NCI-H526 (cell line): ENCODE measurements at regions not wholly inside any gene's neighbourhood (a gene's known extent, or its start where the extent isn't known, plus 50 kb on each side); places are given as distances from the start of the nearest gene placed in this dataset.

Source experiments
- DNase-seq, 2 experiments: peaks; one replicate each; lab custom pipeline; 2025; lab: John Stamatoyannopoulos, UW

DNA sequence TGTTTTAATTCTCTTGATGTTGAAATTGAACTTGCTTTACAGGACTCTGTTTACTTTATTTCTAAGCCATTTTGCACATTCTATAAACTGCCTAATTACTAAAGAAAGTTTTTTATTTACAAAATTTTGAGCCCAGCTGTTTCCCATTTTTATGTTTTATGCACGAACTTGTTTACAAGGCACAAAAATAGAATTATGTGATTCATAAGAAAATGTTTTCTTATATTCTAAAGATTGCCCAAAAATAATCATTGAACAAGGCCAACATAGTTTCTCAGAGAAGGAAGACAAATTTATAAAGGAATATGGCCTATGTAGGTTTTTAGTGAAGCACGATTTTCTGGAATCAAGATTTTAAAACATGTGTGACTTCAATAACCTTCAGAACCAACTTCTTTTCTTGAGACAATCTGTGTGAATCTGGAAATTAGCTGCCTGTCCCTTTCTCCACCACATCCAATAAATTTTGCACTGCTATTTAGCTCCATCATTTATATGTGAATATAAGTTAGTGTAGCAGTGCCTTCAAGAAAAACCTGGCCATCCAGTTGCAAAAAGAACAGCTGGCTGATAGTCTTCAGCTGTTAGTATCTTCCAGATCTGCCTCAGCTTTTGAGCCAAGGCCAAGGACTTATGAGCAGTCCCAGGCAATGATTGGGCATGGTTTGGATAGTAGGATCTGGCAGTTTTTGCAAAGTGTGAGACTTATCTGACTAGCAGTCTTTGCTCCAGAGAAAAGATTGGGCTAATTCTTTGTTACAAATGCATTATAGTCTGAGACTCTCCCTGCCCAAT lies 253.2 kb upstream of the COL3A1 start:
- no peak for DNase-seq

DNA sequence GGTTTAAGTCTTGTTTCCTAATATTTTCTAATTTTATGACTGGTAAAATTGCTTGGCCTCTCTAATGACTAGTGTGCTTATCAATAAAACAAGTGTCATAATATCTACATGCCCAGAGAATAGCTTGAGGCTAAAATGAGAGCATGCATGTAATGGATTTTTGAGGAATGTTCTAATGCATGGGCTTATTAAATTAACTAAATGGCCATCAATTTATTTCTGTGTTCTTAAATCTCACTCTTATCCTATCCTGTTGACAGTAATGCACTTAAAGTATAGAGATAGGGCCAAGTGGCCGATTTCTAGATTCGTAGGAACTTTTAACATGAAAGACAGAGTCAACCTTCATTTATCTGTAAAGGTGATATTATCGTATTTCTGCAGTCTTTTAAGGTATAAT lies 252.4 kb upstream of the COL3A1 start:
- DNase-seq, result no peak

DNA sequence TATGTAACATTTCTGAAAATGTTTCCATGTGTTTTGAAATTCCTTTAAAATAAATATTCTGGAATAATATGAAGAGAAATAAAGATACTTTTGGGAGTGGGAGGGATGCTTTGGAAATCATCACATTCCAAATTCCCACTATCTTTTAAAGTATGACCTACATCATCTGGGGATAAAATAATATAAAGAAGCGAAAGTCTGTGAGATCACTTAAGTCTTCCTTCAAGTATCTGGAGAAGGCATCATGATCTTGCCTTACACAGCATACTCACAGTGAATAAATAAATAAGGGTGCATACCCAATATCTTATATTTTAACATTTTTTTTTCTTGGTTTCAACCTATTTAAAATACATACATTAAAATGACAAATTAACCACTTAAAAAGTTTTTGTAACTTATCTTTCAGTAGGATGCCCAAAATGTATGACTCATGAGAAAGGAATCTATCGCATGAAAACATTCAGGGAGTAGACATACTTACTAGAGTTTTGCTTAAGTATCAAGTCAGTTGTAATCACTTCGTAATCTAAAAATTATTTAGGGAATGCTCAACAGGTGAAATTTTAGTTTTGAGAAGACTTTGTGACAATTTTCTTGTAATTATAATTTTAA lies 248.3 kb upstream of the COL3A1 start:
- DNase-seq, result no peak

DNA sequence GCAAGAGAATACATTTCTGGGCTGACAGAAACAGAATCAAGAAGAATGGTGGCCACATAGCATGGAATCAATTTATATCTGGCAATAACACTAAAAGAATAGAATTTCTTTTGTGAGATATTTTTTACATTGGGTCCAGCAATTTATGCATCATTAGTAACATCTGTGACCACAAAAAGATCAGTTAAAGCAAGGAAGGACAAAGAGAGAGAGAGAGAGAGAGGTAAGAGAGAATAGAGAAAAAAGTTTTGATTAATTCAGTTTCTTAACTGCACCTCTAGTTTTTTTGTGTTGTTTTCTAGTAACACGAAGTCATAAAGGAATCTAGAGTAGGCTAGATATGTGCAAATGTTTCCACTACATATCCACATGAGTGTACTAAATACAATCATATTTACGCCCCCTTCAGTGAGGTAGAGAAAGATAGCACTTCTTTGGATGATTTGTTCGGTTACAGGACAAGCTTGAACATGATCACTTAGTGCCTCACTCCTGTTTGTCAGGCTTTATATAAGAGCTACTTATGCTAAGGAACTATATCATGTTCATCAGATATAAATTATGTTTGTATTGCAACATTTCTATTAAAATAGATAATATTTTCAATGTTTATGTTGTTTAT lies 247.4 kb upstream of the COL3A1 start:
- no peak for DNase-seq

DNA sequence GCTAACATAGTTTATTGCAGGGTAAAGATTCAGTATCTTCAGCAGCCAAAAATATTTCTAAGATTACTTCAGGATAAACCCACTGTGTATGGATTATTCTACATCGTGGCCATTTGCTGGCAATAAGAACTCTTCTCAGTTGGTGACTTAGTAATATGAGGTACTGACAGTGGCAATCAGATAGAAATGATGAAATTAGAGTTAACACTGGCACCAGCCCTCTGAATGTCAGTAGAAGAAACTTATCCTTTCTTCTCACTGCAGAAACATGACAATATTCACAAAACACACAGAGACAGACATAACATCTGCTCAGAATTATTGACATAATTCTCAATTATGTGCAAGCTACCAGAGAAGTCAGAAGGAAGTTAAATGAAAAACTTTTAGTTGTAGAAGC lies 246.3 kb upstream of the COL3A1 start:
- DNase-seq, result no peak

DNA sequence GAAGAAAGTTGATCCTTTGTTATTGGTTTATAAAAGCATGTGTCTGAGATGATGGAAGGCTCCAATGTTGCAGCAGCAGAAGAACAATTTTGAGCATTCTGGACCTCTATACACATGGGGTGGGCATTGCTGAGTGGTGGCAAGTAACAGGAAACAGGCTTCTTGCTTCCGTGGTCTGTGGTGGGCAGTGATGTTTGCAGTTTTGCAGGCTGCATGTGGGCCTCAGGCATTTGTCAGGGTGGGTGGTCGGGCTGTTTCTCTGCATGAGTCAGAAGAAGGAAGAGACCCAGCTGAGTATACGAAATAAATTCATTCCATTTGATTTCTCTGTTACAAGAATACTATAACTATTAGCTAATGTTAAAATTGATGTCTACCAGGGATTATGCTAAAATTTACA lies 239.5 kb upstream of the COL3A1 start:
- no peak for DNase-seq

DNA sequence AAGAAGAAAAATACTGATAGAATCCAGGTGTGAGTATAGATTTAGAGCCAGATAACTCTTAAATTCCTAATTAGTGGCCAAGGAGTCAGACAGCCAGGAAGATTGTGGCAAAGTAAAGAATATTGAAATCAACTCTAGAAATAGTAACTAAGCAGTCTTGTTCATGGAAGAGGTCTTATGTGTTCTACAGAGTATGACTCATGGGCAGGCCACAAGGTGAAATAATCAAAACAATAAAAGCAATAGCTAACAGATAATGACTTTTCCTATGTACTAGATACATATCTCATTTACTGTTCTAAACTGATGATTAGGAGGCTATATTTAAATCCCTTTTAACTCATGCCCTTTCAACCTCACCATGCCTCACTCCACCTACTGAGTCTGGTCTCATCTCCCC lies 227.4 kb upstream of the COL3A1 start:
- no peak for DNase-seq

DNA sequence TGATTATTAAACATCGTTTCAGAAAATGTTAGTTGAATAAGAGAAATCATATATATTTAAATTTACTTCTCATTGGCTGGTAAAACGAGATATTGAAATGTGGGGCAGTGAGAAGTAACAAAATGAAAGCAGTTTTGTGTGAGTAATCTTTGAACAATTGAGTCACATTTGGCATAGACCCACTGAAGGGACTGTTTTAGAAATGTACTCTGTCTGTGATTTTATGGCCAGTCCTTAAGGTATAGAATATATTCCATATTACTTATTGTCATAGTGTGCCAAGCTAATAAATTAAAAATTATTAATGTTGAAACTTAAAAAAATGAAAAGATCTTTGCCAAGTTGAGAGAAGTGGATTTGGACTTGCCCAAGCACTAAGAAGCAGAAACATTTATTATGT lies 222.4 kb upstream of the COL3A1 start:
- no peak for DNase-seq

DNA sequence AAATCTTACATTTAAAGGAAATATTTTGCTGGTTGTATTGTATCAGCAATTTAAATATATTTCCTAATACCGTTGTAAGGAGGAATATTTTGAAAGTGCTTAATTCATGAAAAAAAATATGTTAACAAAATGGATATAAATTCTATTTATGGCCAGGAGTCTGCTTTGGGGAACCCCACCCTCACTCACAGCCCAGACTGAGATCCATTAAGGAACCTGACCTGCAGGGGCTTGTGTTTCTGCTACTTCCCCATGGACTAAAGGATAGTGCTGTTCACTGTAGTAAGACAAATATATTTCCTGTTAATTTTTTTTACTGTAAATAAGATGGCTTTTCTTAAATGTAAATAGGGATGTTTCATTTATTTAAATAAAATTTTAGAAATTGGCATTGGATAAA lies 221.9 kb upstream of the COL3A1 start:
- no peak for DNase-seq

DNA sequence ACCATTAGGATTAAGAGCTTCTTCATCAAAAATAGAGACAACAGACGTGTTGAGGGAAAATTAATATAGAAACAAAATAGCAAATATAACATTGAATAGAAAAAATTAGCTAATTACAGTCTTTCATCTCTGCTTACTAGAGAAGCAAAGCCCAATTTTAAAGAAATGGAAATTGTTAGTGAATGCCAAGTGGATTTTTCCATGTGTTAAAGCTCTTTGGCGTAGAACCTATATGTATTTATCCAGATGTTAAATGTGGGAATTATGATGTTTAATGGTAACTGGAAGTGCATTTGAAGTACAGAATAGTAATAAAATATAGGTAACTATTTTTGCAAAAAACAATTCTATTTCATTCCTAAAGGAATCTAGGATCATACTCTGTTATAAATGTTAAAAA lies 212.0 kb upstream of the COL3A1 start:
- DNase-seq, result no peak

DNA sequence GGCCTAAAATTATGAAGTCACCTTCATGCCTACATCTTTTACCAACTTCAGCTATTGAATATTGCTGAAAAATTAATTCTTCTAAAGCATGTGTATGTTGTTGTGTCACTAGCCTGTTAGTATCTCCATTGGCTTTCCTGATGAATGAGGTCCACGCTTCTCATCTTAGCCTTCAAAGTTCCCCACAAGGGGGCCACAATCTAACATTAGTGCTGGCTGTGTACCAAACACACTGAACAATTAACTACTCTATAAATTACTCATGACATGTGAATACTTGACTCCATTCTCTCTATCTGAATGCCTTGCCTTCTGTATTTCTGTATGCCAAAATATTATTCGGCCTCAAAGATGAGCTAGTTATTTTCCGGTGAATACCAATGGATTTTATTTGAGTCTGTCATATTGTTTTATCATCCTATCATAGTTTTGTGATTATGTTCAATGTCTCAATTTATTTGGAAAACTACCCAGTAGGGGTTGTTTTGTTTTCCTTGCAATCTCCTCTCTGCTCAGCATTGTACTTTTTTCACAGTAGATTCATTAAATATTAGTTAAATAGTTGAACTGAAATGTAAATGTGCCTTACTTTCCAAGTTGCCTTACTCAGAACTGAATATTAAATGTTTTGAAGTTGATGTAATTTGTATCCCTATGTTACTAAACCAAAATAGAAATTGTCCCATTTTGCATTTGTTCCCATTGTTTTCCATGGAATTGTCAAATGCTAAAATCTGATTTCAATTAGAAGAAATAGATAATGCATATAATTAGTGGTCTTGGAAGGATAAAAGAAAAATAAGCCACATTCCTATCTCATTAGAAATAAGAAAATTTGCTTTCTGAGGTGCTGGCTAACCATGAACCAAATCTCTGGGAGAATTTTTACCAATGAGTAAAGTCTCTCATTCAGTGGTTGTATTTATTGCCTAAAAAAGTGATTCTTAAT lies 208.4 kb upstream of the COL3A1 start:
- peak; percentile 3 to 48 for DNase-seq

DNA sequence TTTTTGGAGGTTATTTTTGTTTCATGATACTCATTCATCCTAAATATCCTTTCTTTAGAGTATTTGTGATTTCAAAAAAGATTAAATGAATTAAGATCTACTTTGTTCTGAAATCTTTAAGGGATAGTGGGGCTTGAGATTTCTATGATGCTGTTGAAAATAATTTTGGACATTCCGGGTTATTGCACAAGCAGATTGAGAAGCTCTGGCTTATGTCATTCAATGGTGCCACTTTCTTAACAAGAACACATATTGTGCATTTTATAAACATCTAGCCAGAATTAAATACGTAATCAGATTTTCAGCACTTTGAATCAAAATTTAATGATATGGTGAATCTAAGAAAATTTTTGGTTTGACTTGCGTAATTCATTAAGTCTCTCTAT lies 207.7 kb upstream of the COL3A1 start:
- no peak for DNase-seq

DNA sequence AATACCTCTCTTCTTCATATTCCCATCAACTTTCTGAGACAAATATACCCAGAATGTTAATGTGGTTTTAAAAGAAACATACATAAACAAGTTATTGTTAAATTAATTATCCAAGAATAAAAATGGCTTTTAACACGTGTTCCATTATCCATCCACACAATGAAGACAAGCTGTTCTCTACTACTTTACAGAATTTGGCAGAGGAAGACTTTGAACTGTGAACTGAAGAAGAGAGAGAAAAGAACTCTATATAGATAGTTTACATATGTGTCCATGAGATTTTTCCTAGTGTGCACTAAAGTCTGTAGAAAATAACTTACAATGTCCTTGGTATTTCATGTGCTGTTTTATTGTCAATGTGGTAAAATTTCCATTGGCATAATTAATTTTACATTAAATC lies 207.0 kb upstream of the COL3A1 start:
- no peak for DNase-seq

DNA sequence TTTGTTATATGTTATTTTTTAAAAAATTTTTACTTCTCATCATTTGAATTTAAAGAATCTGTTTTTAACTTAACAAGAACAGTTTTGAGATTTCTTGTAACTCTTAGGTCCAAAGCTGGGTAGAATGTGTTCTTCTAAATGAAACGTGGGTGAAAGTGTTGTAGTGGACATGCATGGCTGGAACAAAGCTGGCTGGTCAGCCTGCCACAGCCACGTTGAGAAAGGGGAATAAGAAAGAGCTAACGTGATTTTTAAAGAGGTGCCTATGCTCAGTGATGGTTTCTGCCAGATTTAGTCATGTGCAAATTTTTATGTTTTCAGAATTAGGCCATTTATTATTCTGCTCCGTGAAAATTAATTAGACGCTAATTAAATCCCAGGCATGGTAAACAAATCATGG lies 203.9 kb upstream of the COL3A1 start:
- no peak for DNase-seq

DNA sequence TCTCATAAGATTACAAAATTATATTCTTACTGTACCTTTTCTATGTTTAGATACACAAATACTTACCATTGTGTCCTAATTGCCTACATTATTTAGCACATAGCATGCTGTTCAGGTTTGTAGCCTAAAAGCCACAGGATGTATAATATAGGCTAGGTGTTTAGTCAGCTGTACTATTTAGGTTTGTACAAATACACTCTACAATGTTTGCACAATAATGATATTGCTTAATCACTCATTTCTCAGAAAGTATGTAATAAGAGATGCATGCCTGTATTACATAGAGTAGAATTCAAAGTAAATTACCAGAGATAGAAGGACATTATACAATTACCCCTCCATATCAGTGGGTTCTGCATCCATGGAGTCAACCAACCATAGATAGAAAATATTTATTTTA lies 201.1 kb upstream of the COL3A1 start:
- no peak for DNase-seq

DNA sequence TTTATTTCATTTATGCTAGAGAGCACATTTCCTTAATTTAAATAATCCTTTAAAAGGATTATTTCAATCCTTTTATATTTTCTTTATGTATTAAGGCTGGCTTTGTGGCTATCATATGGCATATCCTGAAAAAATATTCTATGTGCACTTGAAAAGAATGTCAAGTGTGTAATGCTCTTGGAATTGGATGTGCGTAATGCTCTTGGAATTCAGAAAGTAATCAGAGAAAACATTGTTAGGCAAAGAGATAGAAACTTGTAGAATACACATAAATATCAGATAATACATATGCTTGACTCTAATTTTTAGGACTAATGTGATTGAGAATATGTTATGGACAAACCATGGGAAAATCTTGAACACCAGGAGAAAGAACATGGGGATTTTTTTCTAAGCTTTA lies 197.5 kb upstream of the COL3A1 start:
- DNase-seq, result no peak

DNA sequence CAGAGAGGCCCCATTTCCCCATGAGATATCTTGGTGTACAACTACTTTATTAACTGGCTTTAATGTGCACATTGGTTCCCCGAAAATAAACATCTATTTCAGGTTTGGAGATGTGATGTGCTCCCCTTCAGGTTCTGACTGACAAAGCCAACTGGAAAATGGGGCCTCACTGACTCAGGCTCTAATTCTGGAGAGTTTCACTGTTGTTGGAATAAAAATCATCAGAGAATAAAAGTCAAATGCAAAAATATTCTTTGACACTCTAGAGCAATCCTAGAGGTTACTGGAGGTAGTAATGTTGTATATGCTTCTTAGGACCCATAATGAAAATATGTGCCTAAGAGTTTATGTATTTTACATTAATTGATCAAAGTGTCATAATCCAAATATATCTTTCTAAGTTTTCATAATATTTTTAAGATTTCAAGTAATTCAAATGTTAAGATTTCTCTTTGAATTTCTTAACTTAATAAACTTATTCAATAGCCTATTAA lies 189.9 kb upstream of the COL3A1 start:
- DNase-seq, result no peak

DNA sequence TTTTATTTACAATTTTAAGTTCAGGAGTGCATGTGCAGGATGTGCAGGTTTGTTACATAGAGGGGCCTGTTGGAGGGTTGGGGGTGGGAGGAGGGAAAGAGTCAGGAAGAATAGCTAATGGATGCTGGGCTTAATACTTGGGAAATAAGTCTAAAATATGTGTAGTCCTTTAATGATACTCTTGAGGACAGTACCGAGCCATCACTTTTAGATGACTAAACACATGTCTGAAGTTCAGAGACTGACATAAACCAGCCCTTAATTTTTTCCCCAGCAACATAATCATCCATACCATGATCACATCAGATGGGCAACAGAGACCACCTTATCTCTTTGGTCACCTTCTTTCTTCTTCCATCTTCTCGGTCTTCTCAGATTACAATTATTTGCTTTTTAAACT lies 189.1 kb upstream of the COL3A1 start:
- DNase-seq, result no peak

DNA sequence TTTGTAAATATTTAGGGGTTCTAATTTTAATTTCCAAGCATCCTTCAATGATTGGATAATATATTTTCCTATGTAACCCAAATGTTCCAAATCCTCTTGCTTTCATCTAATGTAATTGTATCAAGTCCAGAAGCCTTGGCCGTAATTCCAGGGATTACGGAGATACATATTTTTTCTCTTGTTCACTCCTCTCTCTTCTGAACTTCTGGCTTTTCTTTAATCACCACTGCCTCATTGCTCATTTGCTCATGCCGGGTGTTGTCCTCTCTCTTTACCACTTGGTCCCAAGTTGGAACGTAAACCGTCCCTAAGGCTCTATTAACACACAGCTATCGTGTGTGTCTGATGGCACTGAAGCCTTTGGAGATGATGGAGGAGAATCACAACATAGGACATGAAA lies 188.7 kb upstream of the COL3A1 start:
- no peak for DNase-seq

DNA sequence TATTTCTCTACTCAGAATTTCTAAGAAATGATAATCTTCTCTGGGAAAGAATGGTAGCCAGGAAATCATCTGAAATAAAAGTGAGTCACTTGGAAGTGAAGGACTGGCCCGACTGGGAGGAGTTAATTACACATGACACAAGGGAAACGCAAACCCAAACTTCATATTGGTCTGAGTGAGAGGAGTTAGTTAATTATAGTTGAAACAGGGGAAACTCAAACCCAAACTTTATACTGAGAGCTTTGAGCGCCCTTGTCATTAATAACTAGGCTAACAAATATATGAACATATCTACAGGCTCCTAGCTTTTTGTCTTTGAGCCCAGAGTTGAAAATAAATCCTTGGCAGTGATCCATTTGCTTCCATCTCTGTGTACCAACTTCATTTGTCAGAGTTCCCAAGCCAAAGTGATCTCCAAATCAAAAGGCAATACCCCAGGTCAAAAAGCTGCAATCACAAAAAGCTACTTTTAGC lies 187.8 kb upstream of the COL3A1 start:
- DNase-seq, result no peak

DNA sequence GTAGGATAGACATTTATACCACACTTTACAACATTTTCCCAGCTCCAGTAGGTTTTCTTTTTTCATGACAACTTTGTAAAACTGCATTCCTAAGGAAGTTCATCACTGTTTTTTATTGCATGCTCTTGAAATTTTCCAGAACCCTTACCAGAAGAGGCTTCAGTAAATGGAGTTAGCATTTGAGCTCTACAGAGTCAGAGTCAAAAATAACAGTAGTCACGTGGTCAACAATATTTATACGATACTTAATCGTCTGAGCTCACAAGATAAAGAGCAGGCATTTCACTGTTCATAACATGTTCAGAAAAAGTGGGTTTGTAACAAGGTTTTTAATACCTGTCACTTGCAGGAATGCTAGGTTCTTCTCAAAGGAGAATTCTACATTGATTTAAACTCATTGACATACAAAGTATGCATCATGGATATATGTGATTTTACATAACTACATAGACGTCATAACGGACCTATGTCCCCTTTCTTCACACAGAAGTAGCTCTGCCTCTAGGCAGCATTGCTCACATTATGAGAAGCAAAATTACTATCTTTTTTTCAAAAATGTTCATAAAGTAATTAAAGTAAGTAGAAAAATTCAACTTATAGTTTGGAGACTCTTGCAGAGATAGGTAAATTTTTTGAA lies 187.0 kb upstream of the COL3A1 start:
- no peak for DNase-seq
